Prostate gland (tissue), 2 donors: ENCODE measurements at regions not wholly inside any gene's neighbourhood (a gene's known extent, or its start where the extent isn't known, plus 50 kb on each side); places are given as distances from the start of the nearest gene placed in this dataset.

Experiments used
- DNase-seq: peaks from one replicate; pipeline ENCODE4 v3.0.0-alpha.2; 2019; ENCODE audit warnings: low spot score
- H3K27ac ChIP-seq, 2 donors: fragments of 200-600 bp; sonication (generic); 2 replicates each; pipeline ENCODE4 v1.5.1; 2017 to 2019
- H3K27me3 ChIP-seq: fragments of 200-600 bp; sonication (generic); replicated peaks from 2 replicates; pipeline ENCODE4 v1.5.1; 2019; ENCODE audit not compliant: insufficient read depth
- H3K36me3 ChIP-seq, 2 donors: fragments of 200-600 bp; sonication (generic); 1 replicate in 1 of 2; 2 replicates in 1 of 2; pipeline versions ENCODE4 v1.5.1 to v1.8.1; 2017 to 2019
- H3K4me1 ChIP-seq: fragments of 200-600 bp; sonication (generic); replicated peaks from 2 replicates; pipeline ENCODE4 v1.5.1; 2019
- H3K4me3 ChIP-seq, 2 donors: fragments of 200-600 bp; sonication (generic); 2 replicates each; pipeline ENCODE4 v1.5.1; 2017 to 2019
- H3K9me3 ChIP-seq: fragments of 200-600 bp; sonication (generic); 2 replicates; pipeline ENCODE4 v1.5.1; 2017
- POLR2A ChIP-seq: fragments of 450-650 bp; IDR thresholded peaks from one replicate; pipeline ENCODE4 v1.6.1; 2016; ENCODE audit warnings: antibody characterized with exemption, mild to moderate bottlenecking
- POLR2AphosphoS5 ChIP-seq: sonication (generic); formaldehyde crosslinking; IDR thresholded peaks from one replicate; pipeline ENCODE4 v1.6.1; 2017; ENCODE audit warnings: antibody characterized with exemption
- WGBS: methylation state at CpG from one replicate; pipeline ENCODE4 v1.1.5; 2018; 5-methylcytosine and 5-hydroxymethylcytosine counted together
- intact Hi-C: fragments of 100-400 bp; cut with DNase I; formaldehyde crosslinking; loops from one replicate; pipeline ENCODE4 v1.14.2; 2022
- TF ChIP-seq, protein P1 (sequence below), 4 experiments: fragments of 200-600 bp in 2 of 4; fragments of 450-650 bp in 2 of 4; sonication (generic) in 2 of 4; IDR thresholded peaks; 1 replicate in 3 of 4; 2 replicates in 1 of 4; pipeline ENCODE4 v1.5.1; 2016 to 2019; ENCODE audit warnings: antibody characterized with exemption in 4 of 4, mild to moderate bottlenecking in 2 of 4, moderate library complexity in 2 of 4

DNA sequence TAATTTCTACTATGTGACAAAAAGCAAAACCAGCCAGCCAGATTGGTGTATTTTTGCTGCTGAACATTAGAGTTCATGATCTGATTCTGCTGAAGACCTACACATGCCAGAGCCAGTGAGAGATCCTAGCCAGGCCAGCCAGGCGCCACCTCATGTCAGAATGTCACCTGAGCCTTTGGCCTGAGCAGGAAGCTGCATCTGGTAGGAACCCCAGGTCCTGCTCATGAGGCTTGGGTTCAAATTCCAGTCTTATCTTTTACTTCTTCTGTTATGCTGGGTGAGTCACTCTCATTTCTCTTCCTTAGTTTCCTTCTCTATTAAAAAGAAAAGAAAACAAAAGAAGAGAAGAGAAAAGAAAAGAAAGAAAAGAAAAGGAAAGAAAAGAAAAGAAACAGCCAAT is 585.1 kb upstream of the CDH5 start:
- no peaks in the 10 kb centered on the region for H3K36me3 ChIP-seq
- no peaks in the 10 kb centered on the region for H3K4me1 ChIP-seq
- WGBS, result 88% methylated on average over 1 of the region's 1 CpG
- intact Hi-C loops, result no loop called here
- H3K27ac ChIP-seq, result no peak overlapping the region
- no peak for DNase-seq
- no peaks in the 10 kb centered on the region for H3K9me3 ChIP-seq
- H3K27me3 ChIP-seq, result no peaks in the 10 kb centered on the region
- H3K4me3 ChIP-seq, result no peak overlapping the region
- TF ChIP-seq POLR2A (no peak), POLR2AphosphoS5 (no peak)
- TF ChIP-seq, protein P1, sequence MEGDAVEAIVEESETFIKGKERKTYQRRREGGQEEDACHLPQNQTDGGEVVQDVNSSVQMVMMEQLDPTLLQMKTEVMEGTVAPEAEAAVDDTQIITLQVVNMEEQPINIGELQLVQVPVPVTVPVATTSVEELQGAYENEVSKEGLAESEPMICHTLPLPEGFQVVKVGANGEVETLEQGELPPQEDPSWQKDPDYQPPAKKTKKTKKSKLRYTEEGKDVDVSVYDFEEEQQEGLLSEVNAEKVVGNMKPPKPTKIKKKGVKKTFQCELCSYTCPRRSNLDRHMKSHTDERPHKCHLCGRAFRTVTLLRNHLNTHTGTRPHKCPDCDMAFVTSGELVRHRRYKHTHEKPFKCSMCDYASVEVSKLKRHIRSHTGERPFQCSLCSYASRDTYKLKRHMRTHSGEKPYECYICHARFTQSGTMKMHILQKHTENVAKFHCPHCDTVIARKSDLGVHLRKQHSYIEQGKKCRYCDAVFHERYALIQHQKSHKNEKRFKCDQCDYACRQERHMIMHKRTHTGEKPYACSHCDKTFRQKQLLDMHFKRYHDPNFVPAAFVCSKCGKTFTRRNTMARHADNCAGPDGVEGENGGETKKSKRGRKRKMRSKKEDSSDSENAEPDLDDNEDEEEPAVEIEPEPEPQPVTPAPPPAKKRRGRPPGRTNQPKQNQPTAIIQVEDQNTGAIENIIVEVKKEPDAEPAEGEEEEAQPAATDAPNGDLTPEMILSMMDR (IDR thresholded peaks at IDR 0.05), result no peak

DNA sequence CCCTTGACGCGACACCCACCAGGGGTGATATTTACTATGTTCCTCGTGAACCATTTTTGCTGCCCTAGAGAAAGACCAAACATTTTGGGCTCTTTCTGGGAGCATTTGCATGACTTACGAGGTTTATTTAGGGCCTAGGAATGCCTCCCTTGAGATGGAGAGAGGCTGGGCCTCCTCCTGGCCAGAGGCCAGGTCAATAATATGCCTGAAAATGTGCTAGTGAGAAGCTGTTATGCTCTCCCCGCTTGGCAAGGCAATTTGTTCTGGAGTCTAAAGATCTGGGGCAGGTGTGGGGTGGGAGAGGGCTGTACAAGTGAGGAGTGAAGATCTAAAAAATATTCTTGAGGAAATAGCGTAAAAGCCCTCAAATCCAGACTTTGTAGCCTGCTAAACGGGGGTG is 587.3 kb upstream of the CDH5 start:
- H3K9me3 ChIP-seq, result no peaks in the 10 kb centered on the region
- H3K4me3 ChIP-seq, result no peak overlapping the region
- WGBS, result 80% methylated on average over 7 of the region's 7 CpGs
- TF ChIP-seq, protein P1 (IDR thresholded peaks at IDR 0.05), result no peak
- TF ChIP-seq POLR2A (no peak), POLR2AphosphoS5 (no peak)
- no peaks in the 10 kb centered on the region for H3K4me1 ChIP-seq
- no peak for DNase-seq
- no peak overlapping the region for H3K27ac ChIP-seq
- intact Hi-C loops, result no loop called here
- no peaks in the 10 kb centered on the region for H3K36me3 ChIP-seq
- no peaks in the 10 kb centered on the region for H3K27me3 ChIP-seq

DNA sequence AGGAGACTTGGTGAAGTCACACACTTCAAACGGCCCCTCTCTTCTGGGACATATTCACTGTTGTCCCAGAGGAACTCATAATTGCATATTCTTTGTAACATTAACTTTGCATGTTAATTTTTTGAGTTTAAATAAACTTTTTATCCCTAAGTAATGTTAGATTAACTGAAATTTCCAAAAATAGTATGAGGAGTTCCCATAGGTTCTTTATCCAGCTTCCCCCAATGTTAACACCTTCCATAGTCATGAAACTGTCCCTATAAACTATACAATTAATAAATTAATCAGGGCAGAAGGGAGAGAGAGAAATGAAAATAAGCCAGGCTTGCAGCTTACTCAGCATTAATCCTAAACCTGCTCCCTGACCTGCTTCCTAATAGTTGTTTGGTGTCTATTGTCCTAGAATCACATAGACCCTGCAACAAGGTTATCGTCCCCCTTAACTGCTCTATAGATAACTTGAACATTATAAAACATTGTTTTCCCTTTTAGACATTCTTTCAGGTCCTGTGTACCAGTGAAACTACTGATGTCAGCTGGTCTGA is 589.8 kb upstream of the CDH5 start:
- no peak overlapping the region for H3K27ac ChIP-seq
- no peak for DNase-seq
- H3K36me3 ChIP-seq, result no peaks in the 10 kb centered on the region
- no peaks in the 10 kb centered on the region for H3K27me3 ChIP-seq
- intact Hi-C loops, result no loop called here
- no peaks in the 10 kb centered on the region for H3K9me3 ChIP-seq
- WGBS, result 96% methylated on average over 2 of the region's 2 CpGs
- TF ChIP-seq POLR2A, result no peak
- no peak for TF ChIP-seq POLR2AphosphoS5
- TF ChIP-seq, protein P1 (IDR thresholded peaks at IDR 0.05), result no peak
- no peak overlapping the region for H3K4me3 ChIP-seq
- no peaks in the 10 kb centered on the region for H3K4me1 ChIP-seq

DNA sequence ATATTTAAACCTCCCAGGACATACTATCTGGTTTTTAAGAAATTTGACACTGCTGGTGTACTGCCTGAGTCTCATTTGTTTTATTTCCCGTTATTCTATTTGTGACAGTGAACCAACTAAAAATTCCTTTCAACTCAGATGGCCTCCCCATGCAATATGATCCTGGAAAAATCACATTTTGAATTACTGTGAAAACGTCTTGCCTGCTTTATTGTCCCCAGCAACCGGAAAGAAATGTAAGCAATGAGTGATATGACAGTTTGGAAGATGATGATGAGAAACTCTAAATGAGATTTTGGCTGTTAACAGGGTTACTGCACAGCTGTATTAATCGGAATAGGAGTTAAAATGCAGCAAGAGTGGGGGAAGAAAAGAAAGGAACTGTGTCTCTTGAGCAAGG is 590.7 kb upstream of the CDH5 start:
- no peak overlapping the region for H3K4me3 ChIP-seq
- no peak for DNase-seq
- no peak overlapping the region for H3K27ac ChIP-seq
- H3K4me1 ChIP-seq, result no peaks in the 10 kb centered on the region
- H3K36me3 ChIP-seq, result no peaks in the 10 kb centered on the region
- no peaks in the 10 kb centered on the region for H3K9me3 ChIP-seq
- WGBS, result 28% methylated on average over 4 of the region's 4 CpGs
- TF ChIP-seq POLR2A, result no peak
- TF ChIP-seq, protein P1 (IDR thresholded peaks at IDR 0.05), result no peak
- TF ChIP-seq POLR2AphosphoS5, result no peak
- intact Hi-C loops, result no loop called here
- H3K27me3 ChIP-seq, result no peaks in the 10 kb centered on the region

DNA sequence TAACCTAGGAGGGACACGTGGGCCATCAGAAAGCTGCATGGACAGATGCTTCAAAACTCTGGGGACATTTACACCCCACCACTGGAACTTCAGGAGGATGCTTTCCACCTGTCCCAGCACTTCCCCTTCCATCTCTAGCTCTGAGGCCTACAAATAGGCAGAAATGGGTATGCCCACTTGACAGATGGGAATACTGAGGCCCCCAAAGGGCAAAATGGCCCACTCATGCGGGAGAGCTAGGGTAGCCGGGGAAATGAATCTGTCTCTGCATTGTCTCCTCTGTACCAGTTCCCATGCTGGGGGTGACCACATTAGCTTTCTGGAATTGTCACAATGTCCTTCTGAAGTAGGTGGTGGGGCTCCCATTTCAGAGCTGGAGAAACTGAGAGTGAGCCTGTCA is 592.1 kb upstream of the CDH5 start:
- intact Hi-C loops, result no loop called here
- 63% methylated on average over 3 of the region's 3 CpGs for WGBS

More for the DNA sequence above, 592.1 kb upstream of the CDH5 start:
- no peaks in the 10 kb centered on the region for H3K36me3 ChIP-seq
- DNase-seq, result no peak
- H3K4me1 ChIP-seq, result no peaks in the 10 kb centered on the region
- no peak overlapping the region for H3K27ac ChIP-seq
- H3K27me3 ChIP-seq, result no peaks in the 10 kb centered on the region
- no peak overlapping the region for H3K4me3 ChIP-seq
- TF ChIP-seq, protein P1 (IDR thresholded peaks at IDR 0.05), result no peak
- TF ChIP-seq POLR2A (no peak), POLR2AphosphoS5 (no peak)
- no peaks in the 10 kb centered on the region for H3K9me3 ChIP-seq
